IMR-90 (cell line): ENCODE measurements at regions not wholly inside any gene's neighbourhood (a gene's known extent, or its start where the extent isn't known, plus 50 kb on each side); places are given as distances from the start of the nearest gene placed in this dataset.

Experiments used
- ATAC-seq: fragments of 200-7000 bp; cut with Tn5 transposase; 2 replicates; pipeline ENCODE4 v1.9.1; 2020; ENCODE audit warnings: low read depth, mild to moderate bottlenecking, moderate library complexity
- BruUV-seq: library from RNA; stranded (reverse); fragments of 400-500 nt; replicated peaks from 2 replicates; lab custom pipeline; 2021; lab: Mats Ljungman, UMichigan
- CTCF ChIA-PET: fragments of 300-600 bp; formaldehyde crosslinking; extraction: SDS; loops from one replicate; lab custom pipeline; 2021; ENCODE audit warnings: antibody characterized with exemption; lab: Yijun Ruan, JAX
- POLR2A ChIA-PET: fragments of 300-600 bp; sonication (Branson Sonifier 250); formaldehyde crosslinking; loops from one replicate; lab custom pipeline; 2022; ENCODE audit warnings: antibody characterized with exemption; ENCODE audit not compliant: unreplicated experiment; lab: Charles Lee
- DNase-seq: peaks from one replicate; pipeline ENCODE4 v3.0.0; 2013
- H2AFZ ChIP-seq: replicated peaks from 2 replicates; pipeline ENCODE3; 2013; ENCODE audit warnings: low read length, mild to moderate bottlenecking; ENCODE audit not compliant: poor library complexity
- H2AK5ac ChIP-seq: 2 replicates; pipeline ENCODE4 v1.6.1; 2013; ENCODE audit warnings: low read depth, low read length, inconsistent platforms
- H2AK9ac ChIP-seq: replicated peaks from 2 replicates; pipeline ENCODE3; 2013; ENCODE audit warnings: mild to moderate bottlenecking, low read depth, low read length, moderate library complexity; ENCODE audit not compliant: poor library complexity
- H2BK120ac ChIP-seq: 2 replicates; pipeline ENCODE4 v1.6.1; 2013; ENCODE audit warnings: low read depth, low read length, inconsistent platforms
- H2BK15ac ChIP-seq: 3 replicates; pipeline ENCODE4 v1.6.1; 2013; ENCODE audit warnings: low read depth, low read length, inconsistent platforms
- H2BK20ac ChIP-seq: 2 replicates; pipeline ENCODE4 v1.6.1; 2013; ENCODE audit warnings: low read depth, mild to moderate bottlenecking, inconsistent platforms, low read length, moderate library complexity
- H2BK5ac ChIP-seq: 2 replicates; pipeline ENCODE4 v1.6.1; 2013; ENCODE audit warnings: mild to moderate bottlenecking, low read depth, low read length, inconsistent platforms; ENCODE audit not compliant: poor library complexity, severe bottlenecking
- H3K14ac ChIP-seq: replicated peaks from 2 replicates; pipeline ENCODE4 v1.6.1; 2013; ENCODE audit warnings: low read depth, low read length, inconsistent platforms
- H3K18ac ChIP-seq: 2 replicates; pipeline ENCODE4 v1.6.1; 2013; ENCODE audit warnings: low read depth, low read length, control low read depth
- H3K23ac ChIP-seq: 2 replicates; pipeline ENCODE4 v1.6.1; 2013; ENCODE audit warnings: low read depth, low read length, inconsistent platforms
- H3K27ac ChIP-seq: 2 replicates; pipeline ENCODE4 v1.5.1; 2013; ENCODE audit warnings: mild to moderate bottlenecking, control low read depth, low read length; ENCODE audit not compliant: insufficient read depth
- H3K27me3 ChIP-seq: 2 replicates; pipeline ENCODE4 v1.6.1; 2013; ENCODE audit warnings: low read length; ENCODE audit not compliant: control insufficient read depth, insufficient read depth
- H3K36me3 ChIP-seq: 2 replicates; pipeline ENCODE4 v1.6.1; 2013; ENCODE audit warnings: low read length, mixed read lengths; ENCODE audit not compliant: control insufficient read depth, insufficient read depth
- H3K4ac ChIP-seq: 2 replicates; pipeline ENCODE4 v1.6.1; 2013; ENCODE audit warnings: low read depth, low read length, inconsistent platforms
- H3K4me1 ChIP-seq: 2 replicates; pipeline ENCODE4 v1.6.1; 2013; ENCODE audit warnings: low read length, mixed read lengths; ENCODE audit not compliant: control insufficient read depth, insufficient read depth
- H3K4me2 ChIP-seq: 2 replicates; pipeline ENCODE4 v1.6.1; 2013; ENCODE audit warnings: low read depth, mild to moderate bottlenecking, control low read depth, low read length, moderate library complexity
- H3K4me3 ChIP-seq: 2 replicates; pipeline ENCODE4 v1.5.1; 2013; ENCODE audit warnings: low read depth, mild to moderate bottlenecking, control low read depth, low read length, moderate library complexity; ENCODE audit not compliant: insufficient read depth
- H3K56ac ChIP-seq: 2 replicates; pipeline ENCODE4 v1.6.1; 2013; ENCODE audit warnings: low read length, inconsistent platforms; ENCODE audit not compliant: insufficient read depth; ENCODE audit errors: extremely low read depth
- H3K79me1 ChIP-seq, 2 experiments: 2 replicates each; pipeline ENCODE4 v1.6.1; 2013; ENCODE audit warnings: low read length in 2 of 2, inconsistent platforms in 1 of 2, low read depth in 1 of 2
- H3K9ac ChIP-seq: 2 replicates; pipeline ENCODE4 v1.6.1; 2013; ENCODE audit warnings: low read depth, low read length, control low read depth
- H3K9me1 ChIP-seq: 2 replicates; pipeline ENCODE4 v1.6.1; 2013; ENCODE audit warnings: low read length, inconsistent platforms; ENCODE audit not compliant: insufficient read depth
- H3K9me3 ChIP-seq: 2 replicates; pipeline ENCODE4 v1.6.1; 2013; ENCODE audit warnings: low read length; ENCODE audit not compliant: control insufficient read depth, insufficient read depth
- H4K20me1 ChIP-seq: 2 replicates; pipeline ENCODE4 v1.6.1; 2013; ENCODE audit warnings: low read length, inconsistent platforms; ENCODE audit not compliant: insufficient read depth
- H4K5ac ChIP-seq: 2 replicates; pipeline ENCODE4 v1.6.1; 2013; ENCODE audit warnings: mild to moderate bottlenecking, low read depth, low read length, control low read depth
- H4K8ac ChIP-seq, 2 experiments: 2 replicates each; pipeline ENCODE4 v1.6.1; 2013; ENCODE audit warnings: low read depth in 2 of 2, low read length in 2 of 2, control low read depth in 1 of 2, inconsistent platforms in 1 of 2
- H4K91ac ChIP-seq: 2 replicates; pipeline ENCODE4 v1.6.1; 2013; ENCODE audit warnings: low read depth, low read length, inconsistent platforms; ENCODE audit not compliant: insufficient read depth
- CEBPB ChIP-seq: IDR thresholded peaks from 2 replicates; pipeline ENCODE4 v1.6.1; 2012; ENCODE audit warnings: low read depth, low read length, improper control_type of control experiment
- FOS ChIP-seq: fragments of 150-350 bp; IDR thresholded peaks from 2 replicates; pipeline ENCODE4 v1.6.1; 2016; ENCODE audit warnings: low read depth, low read length
- MAZ ChIP-seq: IDR thresholded peaks from 2 replicates; pipeline ENCODE4 v1.6.1; 2012; ENCODE audit warnings: low read depth, mild to moderate bottlenecking, low read length, improper control_type of control experiment, moderate library complexity, borderline replicate concordance
- RAD21 ChIP-seq: IDR thresholded peaks from 2 replicates; pipeline ENCODE4 v1.6.1; 2012; ENCODE audit warnings: low read length, improper control_type of control experiment
- RCOR1 ChIP-seq: IDR thresholded peaks from 2 replicates; pipeline ENCODE4 v1.6.1; 2012; ENCODE audit warnings: mild to moderate bottlenecking, low read length, improper control_type of control experiment; ENCODE audit not compliant: insufficient replicate concordance
- SMC3 ChIP-seq: fragments of 150-350 bp; IDR thresholded peaks from 2 replicates; pipeline ENCODE4 v1.6.1; 2016; ENCODE audit warnings: low read depth, mild to moderate bottlenecking, antibody characterized with exemption, low read length, moderate library complexity
- WGBS, 2 experiments: methylation state at CpG; one replicate each; pipeline versions ENCODE4 v1.1.5 to v1.1.7; 2013; ENCODE audit warnings: missing lambda C conversion rate in 2 of 2; ENCODE audit not compliant: insufficient read length in 1 of 2; ENCODE audit errors: extremely low coverage in 2 of 2; 5-methylcytosine and 5-hydroxymethylcytosine counted together
- dilution Hi-C: fragments of 300-500 bp; cut with HindIII; formaldehyde crosslinking; loops from one replicate; pipeline ENCODE4 v1.14.3; 2018; ENCODE audit warnings: low sequenced_read_pairs; ENCODE audit not compliant: unreplicated experiment
- in situ Hi-C: fragments of 300-500 bp; cut with MboI; formaldehyde crosslinking; loops from 3 replicates; pipeline ENCODE4 v1.14.3; 2019; ENCODE audit warnings: low sequenced_read_pairs, inconsistent platforms, mixed read lengths
- intact Hi-C: fragments of 100-400 bp; cut with micrococcal nuclease; formaldehyde crosslinking; loops from 2 replicates; pipeline ENCODE4 v1.10.0; 2022
- TF ChIP-seq, protein P1 (sequence below): fragments of 150-350 bp; IDR thresholded peaks from 2 replicates; pipeline ENCODE4 v1.6.1; 2016; ENCODE audit warnings: low read depth, mild to moderate bottlenecking, low read length, moderate library complexity, borderline replicate concordance

DNA sequence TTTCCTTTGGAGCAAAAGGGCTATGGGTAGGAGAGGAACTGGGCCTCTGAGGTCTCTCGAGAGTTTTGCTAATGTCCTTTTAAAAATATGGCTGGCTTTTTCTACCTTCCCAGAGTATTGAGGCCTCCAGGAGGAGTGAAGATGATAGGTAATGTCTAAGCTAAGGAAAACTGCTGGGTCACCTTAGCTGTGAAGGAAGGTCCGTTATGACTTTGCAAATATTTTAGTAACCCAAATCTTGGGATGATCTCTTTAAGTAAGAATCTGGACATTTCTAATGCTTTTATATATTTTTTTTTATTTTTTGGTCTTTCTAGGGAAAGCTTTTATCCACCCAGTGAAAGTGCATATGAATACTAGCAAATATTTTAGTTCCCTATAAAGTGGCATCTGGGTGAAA lies 60.9 kb upstream of the SYN3 start:
- H3K9ac ChIP-seq, result no peak overlapping the region
- H2BK15ac ChIP-seq, result no peak overlapping the region
- no peak overlapping the region for H3K4me3 ChIP-seq
- H2BK5ac ChIP-seq, result no peak overlapping the region
- no peak overlapping the region for H2AFZ ChIP-seq
- BruUV-seq, result no TSS peak
- ChIA-PET CTCF (no interaction called here), POLR2A (no interaction called here)
- H3K4me1 ChIP-seq, result no peaks in the 10 kb centered on the region
- no peak overlapping the region for H3K18ac ChIP-seq
- no peak overlapping the region for H3K23ac ChIP-seq
- TF ChIP-seq FOS (no peak), RCOR1 (no peak), SMC3 (no peak), MAZ (no peak), RAD21 (no peak), CEBPB (no peak)
- TF ChIP-seq, protein P1, sequence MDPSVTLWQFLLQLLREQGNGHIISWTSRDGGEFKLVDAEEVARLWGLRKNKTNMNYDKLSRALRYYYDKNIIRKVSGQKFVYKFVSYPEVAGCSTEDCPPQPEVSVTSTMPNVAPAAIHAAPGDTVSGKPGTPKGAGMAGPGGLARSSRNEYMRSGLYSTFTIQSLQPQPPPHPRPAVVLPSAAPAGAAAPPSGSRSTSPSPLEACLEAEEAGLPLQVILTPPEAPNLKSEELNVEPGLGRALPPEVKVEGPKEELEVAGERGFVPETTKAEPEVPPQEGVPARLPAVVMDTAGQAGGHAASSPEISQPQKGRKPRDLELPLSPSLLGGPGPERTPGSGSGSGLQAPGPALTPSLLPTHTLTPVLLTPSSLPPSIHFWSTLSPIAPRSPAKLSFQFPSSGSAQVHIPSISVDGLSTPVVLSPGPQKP, result no peak
- no peak overlapping the region for H4K91ac ChIP-seq
- no peak overlapping the region for H3K27ac ChIP-seq
- no peak overlapping the region for H4K8ac ChIP-seq
- H3K4ac ChIP-seq, result no peak overlapping the region
- no peak overlapping the region for H3K56ac ChIP-seq
- no peak overlapping the region for H2BK20ac ChIP-seq
- intact Hi-C loops, result no loop called here
- H3K27me3 ChIP-seq, result no peaks in the 10 kb centered on the region
- no peaks in the 10 kb centered on the region for H3K36me3 ChIP-seq
- no peak overlapping the region for H3K14ac ChIP-seq
- no peak overlapping the region for H2AK9ac ChIP-seq
- WGBS, 2 experiments, result no CpG with 5 or more reads among the region's 2 CpGs
- H2AK5ac ChIP-seq, result no peak overlapping the region
- H4K5ac ChIP-seq, result no peak overlapping the region
- no peak overlapping the region for H2BK120ac ChIP-seq
- H4K20me1 ChIP-seq, result no peaks in the 10 kb centered on the region
- H3K9me3 ChIP-seq, result peaks cover 7% of the 10 kb centered on the region; the same call in 1 of the 2 replicates
- in situ Hi-C loops, result no loop called here
- H3K9me1 ChIP-seq, result no peaks in the 10 kb centered on the region
- H3K4me2 ChIP-seq, result no peak overlapping the region
- dilution Hi-C loops, result no loop called here
- DNase-seq (no peak), ATAC-seq (no peak)
- H3K79me1 ChIP-seq, result no peaks in the 10 kb centered on the region
